ENCODE measurements at regions not wholly inside any gene's neighbourhood (a gene's known extent, or its start where the extent isn't known, plus 50 kb on each side); places are given as distances from the start of the nearest gene placed in this dataset.

- no peak for TF ChIP-seq GATA1 (IDR thresholded peaks at IDR 0.05; ENCODE audit: low read depth, low read length)
- TF ChIP-seq POLR2A (IDR thresholded peaks at IDR 0.05; ENCODE audit: low read length) = no peak
- no peak for DNase-seq
Measured at GRCh38 chr12:115259968-115260747, 576.2 kb upstream of the TBX3 start.

GRCh38 chr12:115257791-115258190, 573.8 kb upstream of the TBX3 start:
- TF ChIP-seq POLR2A (IDR thresholded peaks at IDR 0.05; ENCODE audit: low read length) (no peak), GATA1 (IDR thresholded peaks at IDR 0.05; ENCODE audit: low read depth, low read length) (no peak)
- no peak for DNase-seq

GRCh38 chr12:115255962-115256361, 572.0 kb upstream of the TBX3 start:
- TF ChIP-seq POLR2A (IDR thresholded peaks at IDR 0.05; ENCODE audit: low read length) (no peak), GATA1 (IDR thresholded peaks at IDR 0.05; ENCODE audit: low read depth, low read length) (no peak)
- no peak for DNase-seq

- TF ChIP-seq GATA1 (IDR thresholded peaks at IDR 0.05; ENCODE audit: low read depth, low read length) (no peak), POLR2A (IDR thresholded peaks at IDR 0.05; ENCODE audit: low read length) (no peak)
- DNase-seq = no peak
Measured at GRCh38 chr12:115255257-115255656, 571.3 kb upstream of the TBX3 start.

GRCh38 chr12:115253049-115253448, 569.1 kb upstream of the TBX3 start:
- TF ChIP-seq POLR2A (IDR thresholded peaks at IDR 0.05; ENCODE audit: low read length) (no peak), GATA1 (IDR thresholded peaks at IDR 0.05; ENCODE audit: low read depth, low read length) (no peak)
- DNase-seq = no peak

- no peak for TF ChIP-seq POLR2A (IDR thresholded peaks at IDR 0.05; ENCODE audit: low read length)
- no peak for TF ChIP-seq GATA1 (IDR thresholded peaks at IDR 0.05; ENCODE audit: low read depth, low read length)
- DNase-seq = no peak
Measured at GRCh38 chr12:115251727-115252126, 567.8 kb upstream of the TBX3 start.

- no peak for TF ChIP-seq GATA1 (IDR thresholded peaks at IDR 0.05; ENCODE audit: low read depth, low read length)
- TF ChIP-seq POLR2A (IDR thresholded peaks at IDR 0.05; ENCODE audit: low read length) = no peak
- no peak for DNase-seq
Measured at GRCh38 chr12:115249671-115250278, 565.8 kb upstream of the TBX3 start.

GRCh38 chr12:115245020-115245419, 561.0 kb upstream of the TBX3 start:
- TF ChIP-seq GATA1 (IDR thresholded peaks at IDR 0.05; ENCODE audit: low read depth, low read length) (no peak), POLR2A (IDR thresholded peaks at IDR 0.05; ENCODE audit: low read length) (no peak)
- DNase-seq = no peak

GRCh38 chr12:115243933-115244628, 560.1 kb upstream of the TBX3 start:
- no peak for DNase-seq
- TF ChIP-seq GATA1 (IDR thresholded peaks at IDR 0.05; ENCODE audit: low read depth, low read length) = no peak
- no peak for TF ChIP-seq POLR2A (IDR thresholded peaks at IDR 0.05; ENCODE audit: low read length)

- DNase-seq = no peak
- TF ChIP-seq GATA1 (IDR thresholded peaks at IDR 0.05; ENCODE audit: low read depth, low read length) (no peak), POLR2A (IDR thresholded peaks at IDR 0.05; ENCODE audit: low read length) (no peak)
Measured at GRCh38 chr12:115240251-115240650, 556.3 kb upstream of the TBX3 start.

GRCh38 chr12:115235880-115236279, 551.9 kb upstream of the TBX3 start:
- TF ChIP-seq GATA1 (IDR thresholded peaks at IDR 0.05; ENCODE audit: low read depth, low read length) (no peak), POLR2A (IDR thresholded peaks at IDR 0.05; ENCODE audit: low read length) (no peak)
- no peak for DNase-seq

GRCh38 chr12:115233891-115234543, 550.0 kb upstream of the TBX3 start:
- no peak for TF ChIP-seq GATA1 (IDR thresholded peaks at IDR 0.05; ENCODE audit: low read depth, low read length)
- no peak for TF ChIP-seq POLR2A (IDR thresholded peaks at IDR 0.05; ENCODE audit: low read length)

GRCh38 chr12:115232455-115233156, 548.6 kb upstream of the TBX3 start:
- DNase-seq = no peak
- no peak for TF ChIP-seq GATA1 (IDR thresholded peaks at IDR 0.05; ENCODE audit: low read depth, low read length)
- no peak for TF ChIP-seq POLR2A (IDR thresholded peaks at IDR 0.05; ENCODE audit: low read length)

More at GRCh38 chr12:115233891-115234543, 550.0 kb upstream of the TBX3 start:
- no peak for DNase-seq

All from erythroblast (primary cell).